Neural crest cell (in vitro differentiated cells): ENCODE measurements at regions not wholly inside any gene's neighbourhood (a gene's known extent, or its start where the extent isn't known, plus 50 kb on each side); places are given as distances from the start of the nearest gene placed in this dataset.

Experiments
- DNase-seq: peaks from one replicate; pipeline ENCODE4 v3.0.0; 2021; ENCODE audit warnings: low read depth, mixed read lengths, low spot score
- H3K27ac Mint-ChIP-seq: one replicate; pipeline ENCODE4 v1.8.0; 2021; ENCODE audit warnings: mild to moderate bottlenecking, mixed read lengths; ENCODE audit not compliant: unreplicated experiment
- H3K27me3 Mint-ChIP-seq: 2 replicates; pipeline ENCODE4 v1.8.0; 2021; ENCODE audit warnings: low read depth, mild to moderate bottlenecking, mixed read lengths
- H3K36me3 Mint-ChIP-seq: 2 replicates; pipeline ENCODE4 v1.8.0; 2021; ENCODE audit warnings: low read depth, mild to moderate bottlenecking, mixed read lengths
- H3K4me1 Mint-ChIP-seq: 2 replicates; pipeline ENCODE4 v1.8.0; 2021; ENCODE audit warnings: mixed read lengths
- H3K4me3 Mint-ChIP-seq: one replicate; pipeline ENCODE4 v1.8.0; 2021; ENCODE audit warnings: mild to moderate bottlenecking, mixed read lengths
- H3K9me3 Mint-ChIP-seq: 2 replicates; pipeline ENCODE4 v1.8.0; 2021; ENCODE audit warnings: mixed read lengths
- TF ChIP-seq, protein P1 (sequence below): fragments of 200-600 bp; sonication (generic); conservative IDR thresholded peaks from 2 replicates; pipeline ENCODE4 v1.5.0; 2021; ENCODE audit warnings: antibody characterized with exemption, mild to moderate bottlenecking

DNA sequence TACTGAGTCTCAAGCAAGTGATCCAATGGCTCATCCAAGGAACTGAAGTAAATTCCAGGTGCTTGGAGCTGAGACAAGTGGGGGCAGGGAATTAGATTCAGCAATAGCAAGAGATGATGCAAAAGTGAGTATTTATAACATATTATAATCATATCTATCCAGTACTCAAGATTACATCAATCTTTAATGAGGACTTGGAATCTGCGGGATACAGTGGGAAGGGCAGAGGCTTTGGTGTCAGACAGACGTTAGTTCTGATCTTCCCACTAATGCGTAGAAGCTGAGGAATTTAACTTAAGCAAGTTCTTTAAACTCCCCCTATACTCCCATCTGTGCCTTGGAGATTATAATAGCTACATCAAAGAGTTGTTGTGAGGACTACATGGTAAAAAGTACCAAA lies 143.4 kb upstream of the NWD2 start:
- DNase-seq = no peak
- no peaks in the 10 kb centered on the region for H3K27me3 Mint-ChIP-seq
- no peak overlapping the region for H3K4me3 Mint-ChIP-seq
- TF ChIP-seq, protein P1, sequence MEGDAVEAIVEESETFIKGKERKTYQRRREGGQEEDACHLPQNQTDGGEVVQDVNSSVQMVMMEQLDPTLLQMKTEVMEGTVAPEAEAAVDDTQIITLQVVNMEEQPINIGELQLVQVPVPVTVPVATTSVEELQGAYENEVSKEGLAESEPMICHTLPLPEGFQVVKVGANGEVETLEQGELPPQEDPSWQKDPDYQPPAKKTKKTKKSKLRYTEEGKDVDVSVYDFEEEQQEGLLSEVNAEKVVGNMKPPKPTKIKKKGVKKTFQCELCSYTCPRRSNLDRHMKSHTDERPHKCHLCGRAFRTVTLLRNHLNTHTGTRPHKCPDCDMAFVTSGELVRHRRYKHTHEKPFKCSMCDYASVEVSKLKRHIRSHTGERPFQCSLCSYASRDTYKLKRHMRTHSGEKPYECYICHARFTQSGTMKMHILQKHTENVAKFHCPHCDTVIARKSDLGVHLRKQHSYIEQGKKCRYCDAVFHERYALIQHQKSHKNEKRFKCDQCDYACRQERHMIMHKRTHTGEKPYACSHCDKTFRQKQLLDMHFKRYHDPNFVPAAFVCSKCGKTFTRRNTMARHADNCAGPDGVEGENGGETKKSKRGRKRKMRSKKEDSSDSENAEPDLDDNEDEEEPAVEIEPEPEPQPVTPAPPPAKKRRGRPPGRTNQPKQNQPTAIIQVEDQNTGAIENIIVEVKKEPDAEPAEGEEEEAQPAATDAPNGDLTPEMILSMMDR = no peak
- H3K36me3 Mint-ChIP-seq = no peaks in the 10 kb centered on the region
- H3K9me3 Mint-ChIP-seq = peaks cover 3% of the 10 kb centered on the region
- H3K4me1 Mint-ChIP-seq = no peaks in the 10 kb centered on the region
- no peak overlapping the region for H3K27ac Mint-ChIP-seq

DNA sequence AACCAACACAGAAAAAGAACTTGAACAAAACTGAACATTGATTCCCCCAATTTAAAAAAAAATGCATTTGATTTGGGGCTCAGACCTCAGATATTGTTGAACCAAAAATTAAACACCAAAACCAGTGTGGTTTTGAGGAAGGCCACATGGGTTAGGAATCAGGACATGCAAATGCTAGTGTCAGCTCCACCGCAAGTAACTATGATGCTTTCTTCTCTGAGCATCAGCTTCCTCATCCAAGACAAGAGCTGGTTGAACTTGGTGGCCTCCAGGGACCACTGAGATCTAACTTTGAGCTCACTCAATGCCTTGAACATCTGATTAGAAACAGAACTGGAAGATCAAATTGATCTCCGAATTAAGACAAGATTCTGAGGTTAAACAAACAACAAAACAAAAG lies 142.9 kb upstream of the NWD2 start:
- no peak overlapping the region for H3K27ac Mint-ChIP-seq
- DNase-seq = no peak
- H3K4me3 Mint-ChIP-seq = no peak overlapping the region
- peaks cover 3% of the 10 kb centered on the region for H3K9me3 Mint-ChIP-seq
- no peaks in the 10 kb centered on the region for H3K4me1 Mint-ChIP-seq
- H3K27me3 Mint-ChIP-seq = no peaks in the 10 kb centered on the region
- TF ChIP-seq, protein P1 = no peak
- H3K36me3 Mint-ChIP-seq = no peaks in the 10 kb centered on the region

DNA sequence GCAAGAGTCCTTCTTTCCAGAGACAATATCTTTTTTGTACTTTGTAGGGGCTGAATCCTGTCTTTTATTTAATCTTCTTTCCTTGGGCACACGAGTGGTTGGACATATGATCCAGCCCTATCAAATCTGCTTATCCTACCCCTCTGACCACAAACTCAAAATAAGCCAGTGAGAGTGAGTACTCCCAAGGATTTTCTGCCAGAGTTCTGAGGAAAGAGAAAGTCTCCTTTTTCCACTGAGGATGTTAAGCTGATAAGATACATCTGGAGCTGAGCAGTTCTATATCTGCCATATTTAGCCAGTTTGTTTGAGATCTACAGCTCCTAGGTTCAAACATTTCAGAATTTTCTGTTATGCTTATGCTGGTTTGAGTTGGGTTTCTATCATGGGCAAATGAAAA lies 134.8 kb upstream of the NWD2 start:
- TF ChIP-seq, protein P1 = no peak
- Mint-ChIP-seq H3K9me3 (no peaks in the 10 kb centered on the region), H3K36me3 (no peaks in the 10 kb centered on the region), H3K4me1 (no peaks in the 10 kb centered on the region), H3K4me3 (no peak overlapping the region), H3K27me3 (peaks cover 4% of the 10 kb centered on the region), H3K27ac (no peak overlapping the region)
- DNase-seq = no peak

DNA sequence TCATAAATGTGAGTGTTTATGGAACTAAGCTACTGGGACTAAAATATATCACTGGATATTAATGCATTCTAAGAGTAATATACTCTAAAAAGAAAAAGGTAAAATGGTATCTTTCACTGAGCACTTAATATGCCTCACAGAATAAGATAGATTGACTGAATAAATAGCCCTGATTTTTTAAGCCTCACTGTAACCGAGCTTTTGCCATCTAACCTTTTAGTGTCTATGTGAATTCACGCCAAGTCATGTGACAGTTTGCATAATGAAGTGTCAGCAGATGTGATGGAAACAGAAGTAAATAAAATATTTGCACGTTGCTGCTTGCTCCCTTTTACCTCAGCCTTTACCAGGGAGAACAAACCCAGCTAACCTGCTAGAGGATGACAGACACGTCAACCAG lies 119.7 kb upstream of the NWD2 start:
- no peak overlapping the region for H3K27ac Mint-ChIP-seq

DNA sequence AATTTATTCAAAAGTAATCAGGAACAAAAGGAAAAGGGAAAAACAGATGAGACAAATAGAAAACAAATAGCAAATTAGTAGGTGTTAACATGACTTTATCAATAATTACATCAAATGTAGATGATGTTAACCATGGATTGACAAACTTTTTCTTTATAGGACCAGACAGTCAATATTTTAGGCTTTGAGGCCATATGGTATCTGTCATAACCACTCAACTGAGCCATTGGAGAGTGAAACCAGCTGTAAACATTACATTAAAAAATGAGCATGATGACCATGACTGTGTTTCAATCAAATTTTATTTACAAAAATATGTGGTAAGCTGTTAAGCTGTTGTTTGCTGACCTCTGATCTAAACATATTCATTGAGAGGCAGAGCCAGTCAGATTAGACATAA lies 118.5 kb upstream of the NWD2 start:
- no peak for DNase-seq
- Mint-ChIP-seq H3K36me3 (no peaks in the 10 kb centered on the region), H3K27me3 (no peaks in the 10 kb centered on the region), H3K9me3 (peaks cover 3% of the 10 kb centered on the region), H3K4me1 (no peaks in the 10 kb centered on the region), H3K4me3 (no peak overlapping the region), H3K27ac (no peak overlapping the region)
- TF ChIP-seq, protein P1 = no peak

More for the DNA sequence above, 119.7 kb upstream of the NWD2 start:
- Mint-ChIP-seq H3K27me3 (no peaks in the 10 kb centered on the region), H3K4me3 (no peak overlapping the region), H3K36me3 (no peaks in the 10 kb centered on the region), H3K4me1 (no peaks in the 10 kb centered on the region), H3K9me3 (peaks cover 3% of the 10 kb centered on the region)
- TF ChIP-seq, protein P1 = no peak
- DNase-seq = no peak

DNA sequence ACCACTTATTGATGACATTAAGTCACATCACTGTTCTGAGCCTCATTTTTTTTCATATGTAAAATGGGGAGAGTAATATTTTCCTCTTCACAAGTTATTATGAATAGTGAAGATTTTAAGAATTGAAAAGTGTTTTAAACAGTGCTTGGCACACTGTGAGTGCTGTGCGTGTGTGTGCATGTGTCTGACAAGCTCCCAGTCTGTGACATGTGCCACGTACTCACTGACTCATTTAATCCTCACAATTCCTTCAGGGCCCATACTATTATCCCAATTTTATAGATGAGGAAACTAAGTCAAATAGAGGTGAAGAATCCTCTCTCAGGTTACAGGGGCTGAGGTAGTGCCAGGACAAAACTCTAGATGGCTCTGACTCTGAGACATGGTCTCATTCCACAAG lies 114.1 kb upstream of the NWD2 start:
- no peak overlapping the region for H3K4me3 Mint-ChIP-seq
- no peaks in the 10 kb centered on the region for H3K27me3 Mint-ChIP-seq
- H3K36me3 Mint-ChIP-seq = no peaks in the 10 kb centered on the region
- DNase-seq = no peak
- TF ChIP-seq, protein P1 = no peak
- H3K27ac Mint-ChIP-seq = no peak overlapping the region
- no peaks in the 10 kb centered on the region for H3K9me3 Mint-ChIP-seq
- H3K4me1 Mint-ChIP-seq = no peaks in the 10 kb centered on the region
